OCI-LY3 (cell line): ENCODE measurements at regions not wholly inside any gene's neighbourhood (a gene's known extent, or its start where the extent isn't known, plus 50 kb on each side); places are given as distances from the start of the nearest gene placed in this dataset.

Experiments used
- H2AFZ ChIP-seq: fragments of 200-600, 300-600 bp; shearing (Covaris generic); 2 replicates; pipeline ENCODE4 v1.6.0; 2014; ENCODE audit warnings: antibody characterized with exemption, low read depth, low read length
- H3K27ac ChIP-seq: fragments of 200-600, 300-600 bp; sonication (generic); 2 replicates; pipeline ENCODE4 v1.5.1; 2014; ENCODE audit warnings: mild to moderate bottlenecking, low read length, moderate library complexity, mixed read lengths
- H3K27me3 ChIP-seq: fragments of 200-600, 300-600 bp; sonication (generic); 2 replicates; pipeline ENCODE4 v1.6.1; 2014; ENCODE audit warnings: low read depth, low read length, mixed read lengths
- H3K36me3 ChIP-seq: fragments of 200-600, 300-600 bp; sonication (generic); replicated peaks from 2 replicates; pipeline ENCODE3; 2014; ENCODE audit warnings: low read depth, low read length, mixed read lengths
- H3K4me1 ChIP-seq: fragments of 300-600, 200-600 bp; sonication (generic); 2 replicates; pipeline ENCODE4 v1.6.1; 2014; ENCODE audit warnings: low read length, mixed read lengths
- H3K4me2 ChIP-seq: fragments of 200-600, 300-600 bp; sonication (generic); 2 replicates; pipeline ENCODE4 v1.6.1; 2014; ENCODE audit warnings: low read length, mixed read lengths
- H3K4me3 ChIP-seq: fragments of 300-600, 200-600 bp; sonication (generic); 2 replicates; pipeline ENCODE4 v1.5.1; 2014; ENCODE audit warnings: antibody characterized with exemption, mild to moderate bottlenecking, low read length, moderate library complexity
- H3K79me2 ChIP-seq: fragments of 300-600, 200-600 bp; shearing (Covaris generic); 2 replicates; pipeline ENCODE4 v1.6.1; 2014; ENCODE audit warnings: mild to moderate bottlenecking, low read length, mixed read lengths
- H3K9ac ChIP-seq: fragments of 300-600, 200-600 bp; shearing (Covaris generic); 2 replicates; pipeline ENCODE4 v1.6.0; 2014; ENCODE audit warnings: mild to moderate bottlenecking, low read length, moderate library complexity
- H3K9me3 ChIP-seq: fragments of 200-600, 300-600 bp; shearing (Covaris generic); 2 replicates; pipeline ENCODE4 v1.6.1; 2014; ENCODE audit warnings: low read length, mixed read lengths; ENCODE audit not compliant: insufficient read depth
- H4K20me1 ChIP-seq: fragments of 200-600, 300-600 bp; sonication (generic); 2 replicates; pipeline ENCODE4 v1.6.1; 2016; ENCODE audit warnings: low read length, mixed read lengths; ENCODE audit not compliant: insufficient read depth
- CTCF ChIP-seq: fragments of 200-600, 300-600 bp; sonication (generic); IDR thresholded peaks from 2 replicates; pipeline ENCODE4 v1.5.1; 2014; ENCODE audit warnings: antibody characterized with exemption, low read length, low read depth
- EZH2phosphoT487 ChIP-seq: fragments of 200-600 bp; shearing (Covaris generic); IDR thresholded peaks from 2 replicates; pipeline ENCODE4 v1.6.1; 2018; ENCODE audit warnings: antibody characterized with exemption, mixed run types, low read depth

GRCh38 chr3:187995043-187995400, 158.9 kb upstream of the LPP start:
- no peak for TF ChIP-seq CTCF
- no peak for TF ChIP-seq EZH2phosphoT487
- no peaks in the 10 kb centered on the region for H3K36me3 ChIP-seq
- H3K9ac ChIP-seq, result no peak overlapping the region
- H3K4me1 ChIP-seq, result no peaks in the 10 kb centered on the region
- H4K20me1 ChIP-seq, result no peaks in the 10 kb centered on the region
- H2AFZ ChIP-seq, result no peak overlapping the region
- H3K4me2 ChIP-seq, result no peak overlapping the region
- peaks cover 15% of the 10 kb centered on the region for H3K27me3 ChIP-seq
- H3K9me3 ChIP-seq, result peaks cover under 1% of the 10 kb centered on the region; the same call in 1 of the 2 replicates
- no peak overlapping the region for H3K4me3 ChIP-seq
- no peaks in the 10 kb centered on the region for H3K79me2 ChIP-seq
- H3K27ac ChIP-seq, result no peak overlapping the region

- no peak overlapping the region for H3K27ac ChIP-seq
- peaks cover 6% of the 10 kb centered on the region; the same call in 1 of the 2 replicates for H3K9me3 ChIP-seq
- peaks cover 15% of the 10 kb centered on the region for H3K27me3 ChIP-seq
- TF ChIP-seq EZH2phosphoT487, result no peak
- TF ChIP-seq CTCF, result no peak
- H2AFZ ChIP-seq, result no peak overlapping the region
- H3K4me1 ChIP-seq, result no peaks in the 10 kb centered on the region
- H3K9ac ChIP-seq, result no peak overlapping the region
- no peaks in the 10 kb centered on the region for H4K20me1 ChIP-seq
- H3K4me3 ChIP-seq, result no peak overlapping the region
- no peaks in the 10 kb centered on the region for H3K79me2 ChIP-seq
- H3K4me2 ChIP-seq, result no peak overlapping the region
- H3K36me3 ChIP-seq, result no peaks in the 10 kb centered on the region
Observed at GRCh38 chr3:187995667-187996066, 158.3 kb upstream of the LPP start.

- H4K20me1 ChIP-seq, result no peaks in the 10 kb centered on the region
- H3K4me2 ChIP-seq, result no peak overlapping the region
- H3K4me3 ChIP-seq, result no peak overlapping the region
- no peak overlapping the region for H2AFZ ChIP-seq
- no peak overlapping the region for H3K27ac ChIP-seq
- peaks cover 13% of the 10 kb centered on the region; the same call in 1 of the 2 replicates for H3K9me3 ChIP-seq
- no peaks in the 10 kb centered on the region for H3K4me1 ChIP-seq
- H3K27me3 ChIP-seq, result peaks cover 9% of the 10 kb centered on the region
- no peak overlapping the region for H3K9ac ChIP-seq
- H3K36me3 ChIP-seq, result no peaks in the 10 kb centered on the region
- H3K79me2 ChIP-seq, result no peaks in the 10 kb centered on the region
- TF ChIP-seq CTCF, result no peak
- TF ChIP-seq EZH2phosphoT487, result no peak
Observed at GRCh38 chr3:187996609-187997008, 157.3 kb upstream of the LPP start.

- Histone ChIP-seq H3K27me3 (peaks cover 9% of the 10 kb centered on the region), H3K36me3 (no peaks in the 10 kb centered on the region), H3K9ac (no peak overlapping the region), H2AFZ (no peak overlapping the region), H3K27ac (no peak overlapping the region), H3K4me1 (no peaks in the 10 kb centered on the region), H3K4me3 (no peak overlapping the region), H3K9me3 (peaks cover 13% of the 10 kb centered on the region; the same call in 1 of the 2 replicates), H3K4me2 (no peak overlapping the region), H3K79me2 (no peaks in the 10 kb centered on the region), H4K20me1 (no peaks in the 10 kb centered on the region)
- no peak for TF ChIP-seq CTCF
- TF ChIP-seq EZH2phosphoT487, result no peak
Observed at GRCh38 chr3:187997490-187997889, 156.5 kb upstream of the LPP start.
